Common myeloid progenitor, CD34-positive (primary cell): ENCODE measurements at regions not wholly inside any gene's neighbourhood (a gene's known extent, or its start where the extent isn't known, plus 50 kb on each side); places are given as distances from the start of the nearest gene placed in this dataset.

Source experiments
- CTCF ChIA-PET: fragments of 350-600 bp; sonication (Branson Sonifier 250); formaldehyde crosslinking; loops from one replicate; lab custom pipeline; 2021; ENCODE audit warnings: antibody characterized with exemption; lab: Charles Lee
- POLR2A ChIA-PET: fragments of 350-600 bp; sonication (Branson Sonifier 250); formaldehyde crosslinking; loops from one replicate; lab custom pipeline; 2021; ENCODE audit warnings: antibody characterized with exemption; lab: Charles Lee
- DNase-seq, 3 donors: peaks; one replicate each; pipeline versions ENCODE4 v3.0.0 to v3.0.0-alpha.2; 2013
- H3K27ac ChIP-seq, 2 experiments: 1 replicate in 1 of 2; 2 replicates in 1 of 2; pipeline ENCODE4 v1.7.0; 2013; ENCODE audit warnings: inconsistent platforms in 2 of 2, low read length in 2 of 2, mild to moderate bottlenecking in 2 of 2, low read depth in 1 of 2, moderate library complexity in 1 of 2; ENCODE audit not compliant: severe bottlenecking in 2 of 2, insufficient read depth in 1 of 2, poor library complexity in 1 of 2
- H3K27me3 ChIP-seq, 5 experiments: replicated peaks in 2 of 5; 1 replicate in 3 of 5; 2 replicates in 2 of 5; pipeline versions ENCODE4 v1.6.1 to v1.7.0; 2013; ENCODE audit warnings: low read length in 4 of 5, mild to moderate bottlenecking in 2 of 5, moderate library complexity in 2 of 5, inconsistent platforms in 1 of 5; ENCODE audit not compliant: insufficient read depth in 5 of 5, control insufficient read depth in 4 of 5
- H3K36me3 ChIP-seq, 4 experiments: 1 replicate in 2 of 4; 2 replicates in 2 of 4; pipeline versions ENCODE4 v1.6.1 to v1.7.0; 2013; ENCODE audit warnings: low read length in 3 of 4, control low read depth in 1 of 4, mild to moderate bottlenecking in 1 of 4; ENCODE audit not compliant: control insufficient read depth in 4 of 4, insufficient read depth in 4 of 4
- H3K4me1 ChIP-seq, 4 experiments: 1 replicate in 3 of 4; 2 replicates in 1 of 4; pipeline versions ENCODE4 v1.6.1 to v1.7.1; 2013; ENCODE audit warnings: low read length in 3 of 4, mild to moderate bottlenecking in 3 of 4, control low read depth in 1 of 4, inconsistent platforms in 1 of 4, moderate library complexity in 1 of 4; ENCODE audit not compliant: control insufficient read depth in 4 of 4, insufficient read depth in 4 of 4; ENCODE audit errors: control extremely low read depth in 1 of 4
- H3K4me3 ChIP-seq, 7 experiments: 1 replicate in 4 of 7; 2 replicates in 3 of 7; pipeline versions ENCODE4 v1.5.1 to v1.7.0; 2013; ENCODE audit warnings: mild to moderate bottlenecking in 7 of 7, low read length in 6 of 7, moderate library complexity in 6 of 7, inconsistent platforms in 2 of 7, low read depth in 2 of 7, control low read depth in 1 of 7; ENCODE audit not compliant: insufficient read depth in 4 of 7, control insufficient read depth in 1 of 7; ENCODE audit errors: extremely low read depth in 1 of 7
- H3K9me3 ChIP-seq, 5 experiments: 1 replicate in 4 of 5; 2 replicates in 1 of 5; pipeline versions ENCODE4 v1.6.1 to v1.7.1; 2013; ENCODE audit warnings: low read length in 4 of 5, mild to moderate bottlenecking in 2 of 5, inconsistent platforms in 1 of 5, low read depth in 1 of 5, moderate library complexity in 1 of 5; ENCODE audit not compliant: control insufficient read depth in 4 of 5, insufficient read depth in 2 of 5; ENCODE audit errors: control extremely low read depth in 1 of 5
- WGBS: methylation state at CpG from one replicate; pipeline ENCODE4 v1.1.5; 2013; ENCODE audit not compliant: insufficient coverage; 5-methylcytosine and 5-hydroxymethylcytosine counted together

DNA sequence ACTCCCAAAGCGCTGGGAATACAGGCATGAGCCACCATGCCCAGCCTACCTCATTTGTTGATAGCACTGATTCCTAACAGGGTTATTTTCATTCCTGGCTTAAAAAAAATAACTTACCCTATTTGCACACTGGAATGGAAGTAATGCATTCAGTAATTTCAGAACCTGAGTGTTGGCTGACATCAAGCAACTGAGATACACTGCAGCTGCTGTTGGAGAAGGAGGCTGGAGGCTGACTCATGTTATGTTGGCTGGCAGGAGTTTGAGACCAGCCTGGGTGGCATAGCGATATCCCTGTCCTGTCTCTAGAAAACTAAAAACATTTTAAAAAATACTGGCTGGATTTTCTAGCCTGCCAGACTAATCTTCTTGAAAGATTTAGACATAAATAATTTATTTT is 385.1 kb upstream of the MEX3C start:
- Histone ChIP-seq H3K27me3 (no peaks in the 10 kb centered on the region), H3K27ac (no peak overlapping the region), H3K4me3 (no peak overlapping the region), H3K9me3 (no peaks in the 10 kb centered on the region), H3K36me3 (no peaks in the 10 kb centered on the region), H3K4me1 (no peaks in the 10 kb centered on the region)
- DNase-seq = no peak
- CTCF ChIA-PET = no interaction called here
- WGBS = 86% methylated on average over 1 of the region's 2 CpGs
- POLR2A ChIA-PET = no interaction called here

DNA sequence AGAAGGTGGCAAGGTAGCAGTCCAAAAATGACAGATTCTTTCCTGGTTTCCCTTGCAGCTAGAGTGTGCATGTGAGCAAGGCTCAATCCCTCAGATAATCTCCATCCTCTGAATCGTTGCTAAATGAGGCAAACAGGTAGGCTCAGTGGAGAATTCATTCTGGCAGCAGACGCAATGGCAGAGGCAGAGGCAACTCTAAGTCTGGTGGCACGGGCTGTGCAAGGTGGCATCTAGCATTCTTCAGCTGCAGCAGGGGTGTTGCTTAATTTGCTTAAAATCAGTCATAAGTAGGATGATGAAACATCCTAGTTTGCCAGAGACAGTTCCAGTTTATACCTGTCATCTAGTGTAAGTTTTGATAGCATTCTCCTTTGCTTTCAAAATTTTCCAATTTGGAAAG is 391.1 kb upstream of the MEX3C start:
- no peaks in the 10 kb centered on the region for H3K4me1 ChIP-seq
- H3K27me3 ChIP-seq = no peaks in the 10 kb centered on the region
- no peak for DNase-seq
- H3K4me3 ChIP-seq = no peak overlapping the region
- H3K9me3 ChIP-seq = no peaks in the 10 kb centered on the region
- WGBS = 100% methylated on average over 2 of the region's 3 CpGs
- POLR2A ChIA-PET = no interaction called here
- CTCF ChIA-PET = no interaction called here
- H3K36me3 ChIP-seq = no peaks in the 10 kb centered on the region
- H3K27ac ChIP-seq = no peak overlapping the region

DNA sequence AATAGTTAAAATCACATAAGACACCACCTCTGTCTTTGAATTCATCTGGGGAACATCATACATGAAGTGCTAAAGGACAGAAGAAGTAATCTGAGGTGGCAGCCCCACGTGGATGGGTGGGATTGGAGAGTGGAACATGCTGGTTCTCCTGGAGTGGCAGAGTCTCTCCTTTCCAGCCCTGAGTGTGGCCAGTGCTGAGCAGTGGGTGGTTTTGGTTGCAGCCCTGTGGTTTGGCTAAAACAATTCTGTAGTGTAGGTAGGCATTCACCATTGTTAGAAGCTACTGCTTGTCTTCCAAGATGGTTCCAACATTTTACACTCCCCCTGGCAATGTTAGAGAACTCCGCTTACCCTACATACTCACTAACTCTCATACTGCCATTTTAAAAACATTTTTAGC is 396.4 kb upstream of the MEX3C start:
- Histone ChIP-seq H3K9me3 (peaks cover 0 to 10% (median 4%) of the 10 kb centered on the region in 5 experiments), H3K36me3 (no peaks in the 10 kb centered on the region), H3K4me1 (no peaks in the 10 kb centered on the region), H3K27me3 (no peaks in the 10 kb centered on the region), H3K27ac (no peak overlapping the region), H3K4me3 (no peak overlapping the region)
- 86% methylated on average over 1 of the region's 2 CpGs for WGBS
- DNase-seq = no peak
- ChIA-PET CTCF (no interaction called here), POLR2A (no interaction called here)

DNA sequence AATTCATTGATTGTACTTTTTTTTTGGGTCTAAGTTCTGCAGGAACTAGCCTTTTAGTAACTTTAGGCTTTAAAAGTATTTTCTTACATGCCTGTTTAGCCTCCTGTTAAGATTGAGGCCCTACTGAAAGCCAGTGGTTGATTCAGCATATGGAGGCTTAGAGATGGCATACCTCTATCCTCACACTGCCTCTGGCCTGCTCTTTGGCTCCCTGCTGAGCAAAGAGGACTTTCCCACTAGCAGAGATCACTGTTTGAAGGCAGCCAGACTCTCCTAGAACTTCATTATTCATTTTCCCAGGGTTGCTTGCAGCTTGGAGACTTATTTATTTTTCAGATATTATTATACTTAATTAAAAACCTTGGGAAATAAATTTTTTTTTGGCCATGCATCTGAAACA is 405.6 kb upstream of the MEX3C start:
- POLR2A ChIA-PET = no interaction called here
- DNase-seq = no peak
- CTCF ChIA-PET = no interaction called here
- Histone ChIP-seq H3K36me3 (no peaks in the 10 kb centered on the region), H3K4me3 (no peak overlapping the region), H3K9me3 (peaks cover 0 to 2% (median 0%) of the 10 kb centered on the region in 5 experiments), H3K4me1 (no peaks in the 10 kb centered on the region), H3K27me3 (no peaks in the 10 kb centered on the region), H3K27ac (no peak overlapping the region)

DNA sequence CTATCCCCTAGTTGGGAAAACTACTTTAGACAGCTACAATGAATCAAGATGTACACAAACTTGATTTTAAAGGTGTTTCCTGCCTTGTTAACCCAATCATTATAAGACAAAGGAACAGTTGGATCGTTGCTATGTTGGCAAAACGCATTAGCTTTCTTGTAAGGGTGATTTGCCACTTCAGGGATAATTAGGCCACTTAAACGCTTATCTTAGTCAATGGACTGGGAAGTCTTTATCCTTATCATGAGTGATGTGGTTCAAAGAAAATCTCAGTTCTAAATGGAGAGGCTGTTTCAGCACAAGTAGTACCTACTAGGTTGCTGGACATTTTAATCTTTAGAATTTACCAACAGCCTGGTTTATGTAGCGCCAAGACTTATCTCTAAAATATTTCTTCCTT is 406.1 kb upstream of the MEX3C start:
- POLR2A ChIA-PET = no interaction called here
- Histone ChIP-seq H3K4me3 (no peak overlapping the region), H3K36me3 (no peaks in the 10 kb centered on the region), H3K4me1 (no peaks in the 10 kb centered on the region), H3K27me3 (no peaks in the 10 kb centered on the region), H3K9me3 (no peaks in the 10 kb centered on the region), H3K27ac (no peak overlapping the region)
- WGBS = no CpG with 5 or more reads among the region's 4 CpGs
- DNase-seq = no peak
- CTCF ChIA-PET = no interaction called here

DNA sequence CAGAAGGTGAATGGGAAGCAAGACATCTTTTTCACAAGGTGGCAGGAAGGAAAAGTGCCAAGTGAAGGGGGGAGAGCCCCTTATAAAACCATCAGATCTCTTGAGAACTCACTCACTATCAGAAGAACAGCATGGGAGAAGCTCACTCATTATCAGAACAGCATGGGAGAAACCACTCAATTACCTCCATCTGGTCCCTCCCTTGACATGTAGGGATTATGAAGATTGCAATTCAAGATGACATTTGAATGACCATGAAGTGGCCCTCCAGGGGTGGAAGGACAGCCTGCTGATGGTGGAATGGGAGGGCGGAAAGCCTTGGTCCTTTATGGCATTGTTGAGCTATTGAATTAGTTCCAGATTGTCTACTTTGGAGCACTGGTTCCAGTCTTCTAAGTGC is 413.0 kb upstream of the MEX3C start:
- Histone ChIP-seq H3K9me3 (no peaks in the 10 kb centered on the region), H3K4me1 (no peaks in the 10 kb centered on the region), H3K36me3 (no peaks in the 10 kb centered on the region), H3K27ac (no peak overlapping the region), H3K4me3 (no peak overlapping the region), H3K27me3 (no peaks in the 10 kb centered on the region)
- CTCF ChIA-PET = no interaction called here
- no peak for DNase-seq
- POLR2A ChIA-PET = no interaction called here
- 86% methylated on average over 1 of the region's 1 CpG for WGBS

DNA sequence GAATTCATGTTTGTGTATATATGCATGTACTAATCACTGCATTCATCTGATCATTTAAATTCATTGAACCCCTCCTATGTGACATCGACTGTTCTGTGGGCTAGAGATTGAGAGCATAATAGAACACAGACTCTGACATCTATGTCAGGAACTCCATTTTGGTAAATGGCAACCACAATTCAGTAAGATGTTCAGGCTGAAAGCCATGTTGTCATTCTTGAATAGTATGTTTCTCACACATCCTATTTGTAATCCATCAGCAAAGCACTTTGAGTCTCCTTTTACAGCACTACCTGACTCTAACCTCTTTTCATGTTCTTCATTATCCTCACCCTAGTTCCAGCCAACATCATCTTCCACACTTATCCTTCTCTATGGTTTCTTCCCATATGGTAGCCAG is 413.8 kb upstream of the MEX3C start:
- H3K4me3 ChIP-seq = no peak overlapping the region
- 80% methylated on average over 1 of the region's 1 CpG for WGBS
- CTCF ChIA-PET = no interaction called here
- H3K9me3 ChIP-seq = no peaks in the 10 kb centered on the region
- POLR2A ChIA-PET = no interaction called here
- H3K27me3 ChIP-seq = no peaks in the 10 kb centered on the region
- H3K36me3 ChIP-seq = no peaks in the 10 kb centered on the region
- H3K4me1 ChIP-seq = no peaks in the 10 kb centered on the region
- H3K27ac ChIP-seq = no peak overlapping the region
- no peak for DNase-seq
